Right ventricle myocardium superior (tissue), 1 donor: ENCODE measurements at regions not wholly inside any gene's neighbourhood (a gene's known extent, or its start where the extent isn't known, plus 50 kb on each side); places are given as distances from the start of the nearest gene placed in this dataset.
A peak's percentile ranks its signal among the peaks of the same experiment; 100 is the strongest.
"Not testable (repeated sequence)": the region's sequence is repeated elsewhere in the genome, so short reads cannot be mapped to it uniquely, and the experiment has no call there.

ENCODE experiments used
- ATAC-seq: fragments of 200-7000 bp; cut with Tn5 transposase; one replicate; pipeline ENCODE4 v1.9.1; 2020; ENCODE audit warnings: mild to moderate bottlenecking; ENCODE audit not compliant: poor library complexity
- DNase-seq: peaks from one replicate; pipeline ENCODE4 v3.0.0-alpha.2; 2020
- intact Hi-C: fragments of 100-400 bp; cut with DNase I; formaldehyde crosslinking; loops from one replicate; pipeline ENCODE4 v1.11.2; 2022
- donor health status: DM: no; HTN: yes; CAD: no; lungs with severe emphysema.

GRCh38 chr20:22826306-22827230, 208.5 kb upstream of the SSTR4 start:
- intact Hi-C loops: no loop called here
- DNase-seq (no peak), ATAC-seq (no peak)

- ATAC-seq (no peak), DNase-seq (no peak)
- intact Hi-C loops: no loop called here
Measured at GRCh38 chr20:22827916-22828315, 207.2 kb upstream of the SSTR4 start.

- ATAC-seq (no peak), DNase-seq (no peak)
- intact Hi-C loops: no loop called here
Measured at GRCh38 chr20:22829356-22829755, 205.8 kb upstream of the SSTR4 start.

GRCh38 chr20:22830138-22830537, 205.0 kb upstream of the SSTR4 start:
- ATAC-seq (no peak), DNase-seq (no peak)
- intact Hi-C loops: no loop called here

- DNase-seq, intact Hi-C loops, ATAC-seq: not testable (repeated sequence)
Measured at GRCh38 chr20:22830715-22831114, 204.4 kb upstream of the SSTR4 start.

- intact Hi-C loops: no loop called here
- no peak for ATAC-seq
- no peak for DNase-seq
Measured at GRCh38 chr20:22833851-22834250, 201.3 kb upstream of the SSTR4 start.

GRCh38 chr20:22834651-22835256, 200.4 kb upstream of the SSTR4 start:
- intact Hi-C loops: no loop called here
- no peak for DNase-seq
- no peak for ATAC-seq

GRCh38 chr20:22836211-22836610, 198.9 kb upstream of the SSTR4 start:
- ATAC-seq (no peak), DNase-seq (no peak)
- intact Hi-C loops: no loop called here

GRCh38 chr20:22836877-22837276, 198.2 kb upstream of the SSTR4 start:
- ATAC-seq: no peak
- intact Hi-C loops: no loop called here
- no peak for DNase-seq

GRCh38 chr20:22838001-22838400, 197.1 kb upstream of the SSTR4 start:
- ATAC-seq: no peak
- intact Hi-C loops: no loop called here
- no peak for DNase-seq

- intact Hi-C loops: no loop called here
Measured at GRCh38 chr20:22841846-22842245, 193.3 kb upstream of the SSTR4 start.

GRCh38 chr20:22842793-22843192, 192.3 kb upstream of the SSTR4 start:
- ATAC-seq: no peak
- DNase-seq: no peak
- intact Hi-C loops: no loop called here

More at GRCh38 chr20:22841846-22842245, 193.3 kb upstream of the SSTR4 start:
- DNase-seq (no peak), ATAC-seq (no peak)

- intact Hi-C loops: no loop called here
- DNase-seq (no peak), ATAC-seq (no peak)
Measured at GRCh38 chr20:22844959-22845358, 190.2 kb upstream of the SSTR4 start.

- ATAC-seq (no peak), DNase-seq (no peak)
- intact Hi-C loops: no loop called here
Measured at GRCh38 chr20:22846863-22847262, 188.2 kb upstream of the SSTR4 start.

GRCh38 chr20:22848364-22848763, 186.7 kb upstream of the SSTR4 start:
- intact Hi-C loops: no loop called here
- no peak for DNase-seq
- no peak for ATAC-seq

- DNase-seq, ATAC-seq: not testable (repeated sequence)
- intact Hi-C loops: loop anchor here (10.0 kb wide), 1 partner anchor 353 kb away; no protein-coding TSS in a partner anchor
Measured at GRCh38 chr20:22851679-22852346, 183.3 kb upstream of the SSTR4 start.

GRCh38 chr20:22861231-22861980, 173.7 kb upstream of the SSTR4 start:
- ATAC-seq (no peak), DNase-seq (no peak)
- intact Hi-C loops: no loop called here

GRCh38 chr20:22861990-22862389, 173.1 kb upstream of the SSTR4 start:
- peak; percentile 36 for ATAC-seq
- intact Hi-C loops: no loop called here
- DNase-seq: peak; percentile 58

- ATAC-seq: peak; percentile 39
- peak; percentile 50 for DNase-seq
- intact Hi-C loops: no loop called here
Measured at GRCh38 chr20:22862671-22863230, 172.4 kb upstream of the SSTR4 start.
